ENCODE measurements at regions not wholly inside any gene's neighbourhood (a gene's known extent, or its start where the extent isn't known, plus 50 kb on each side); places are given as distances from the start of the nearest gene placed in this dataset.

GRCh38 chr3:68242606-68243005 lies 588.2 kb upstream of the SUCLG2 start:
- intact Hi-C loops (cut with micrococcal nuclease) = no loop called here
- no peak overlapping the region for H3K4me3 Mint-ChIP-seq
- no peaks in the 10 kb centered on the region for H3K4me1 Mint-ChIP-seq (ENCODE audit: low read depth)
- no peaks in the 10 kb centered on the region for H3K27me3 Mint-ChIP-seq (ENCODE audit: insufficient read depth)
- no peaks in the 10 kb centered on the region for H3K36me3 Mint-ChIP-seq (ENCODE audit: low read depth)
- no peak for DNase-seq (ENCODE audit: low spot score)
- H3K9me3 Mint-ChIP-seq = no peaks in the 10 kb centered on the region
- H3K27ac Mint-ChIP-seq = no peak overlapping the region

GRCh38 chr3:68239542-68239941 lies 585.1 kb upstream of the SUCLG2 start:
- H3K27ac Mint-ChIP-seq = no peak overlapping the region
- no peaks in the 10 kb centered on the region for H3K36me3 Mint-ChIP-seq (ENCODE audit: low read depth)
- no peaks in the 10 kb centered on the region for H3K27me3 Mint-ChIP-seq (ENCODE audit: insufficient read depth)
- H3K9me3 Mint-ChIP-seq = no peaks in the 10 kb centered on the region
- intact Hi-C loops (cut with micrococcal nuclease) = no loop called here
- no peak for DNase-seq (ENCODE audit: low spot score)
- no peaks in the 10 kb centered on the region for H3K4me1 Mint-ChIP-seq (ENCODE audit: low read depth)
- H3K4me3 Mint-ChIP-seq = no peak overlapping the region

GRCh38 chr3:68234076-68234780 lies 579.8 kb upstream of the SUCLG2 start:
- Mint-ChIP-seq H3K4me1 (ENCODE audit: low read depth) (no peaks in the 10 kb centered on the region), H3K27ac (no peak overlapping the region), H3K9me3 (peaks cover 15% of the 10 kb centered on the region), H3K27me3 (ENCODE audit: insufficient read depth) (no peaks in the 10 kb centered on the region), H3K4me3 (no peak overlapping the region), H3K36me3 (ENCODE audit: low read depth) (no peaks in the 10 kb centered on the region)
- intact Hi-C loops (cut with micrococcal nuclease) = no loop called here
- DNase-seq (ENCODE audit: low spot score) = no peak

GRCh38 chr3:68228856-68229255 lies 574.4 kb upstream of the SUCLG2 start:
- Mint-ChIP-seq H3K27ac (no peak overlapping the region), H3K4me1 (ENCODE audit: low read depth) (no peaks in the 10 kb centered on the region), H3K36me3 (ENCODE audit: low read depth) (no peaks in the 10 kb centered on the region), H3K4me3 (no peak overlapping the region), H3K9me3 (peaks cover 14% of the 10 kb centered on the region), H3K27me3 (ENCODE audit: insufficient read depth) (no peaks in the 10 kb centered on the region)
- no peak for DNase-seq (ENCODE audit: low spot score)
- intact Hi-C loops (cut with micrococcal nuclease) = no loop called here

DNA sequence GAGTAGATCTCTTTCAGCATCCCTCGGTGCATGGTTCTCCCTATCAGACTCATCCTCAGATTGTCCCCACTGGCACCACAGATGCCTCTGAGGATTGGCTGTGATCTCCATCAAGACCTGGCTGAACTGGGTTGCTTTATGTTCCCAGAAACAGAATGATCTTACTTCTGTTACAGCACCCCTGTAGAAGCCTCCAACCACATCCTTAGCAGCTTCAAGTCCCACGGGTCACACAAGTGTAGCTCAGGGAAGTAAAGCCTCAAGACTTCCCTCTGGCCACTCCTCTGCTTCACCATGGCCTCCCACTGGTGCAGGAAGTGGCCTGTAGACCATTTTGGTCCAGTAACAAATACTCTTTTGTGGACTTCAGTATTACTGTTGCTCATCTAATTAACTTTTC lies 566.4 kb upstream of the SUCLG2 start:
- Mint-ChIP-seq H3K27ac (no peak overlapping the region), H3K4me3 (no peak overlapping the region), H3K36me3 (ENCODE audit: low read depth) (no peaks in the 10 kb centered on the region), H3K27me3 (ENCODE audit: insufficient read depth) (no peaks in the 10 kb centered on the region), H3K4me1 (ENCODE audit: low read depth) (no peaks in the 10 kb centered on the region), H3K9me3 (no peaks in the 10 kb centered on the region)
- intact Hi-C loops (cut with micrococcal nuclease) = no loop called here
- DNase-seq (ENCODE audit: low spot score) = no peak

DNA sequence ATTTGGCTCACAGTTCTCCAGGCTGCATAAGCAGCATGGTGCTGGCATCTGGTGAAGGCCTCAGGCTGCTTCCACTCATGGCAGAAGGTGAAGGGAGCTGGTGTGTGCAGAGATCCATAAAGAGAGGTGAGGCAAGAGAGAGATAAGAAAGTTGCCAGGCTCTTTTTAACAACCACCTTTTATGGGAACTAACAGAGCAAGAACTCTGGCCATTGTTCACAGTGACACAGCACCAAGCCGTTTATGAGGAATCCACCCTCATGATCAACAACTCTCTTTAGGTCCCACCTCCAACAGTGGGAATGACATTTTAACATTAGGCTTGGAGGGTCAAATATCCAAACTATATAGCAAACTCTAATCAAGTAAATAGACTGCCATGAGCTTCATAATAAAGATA lies 557.2 kb upstream of the SUCLG2 start:
- Mint-ChIP-seq H3K9me3 (peaks cover 12% of the 10 kb centered on the region), H3K4me3 (no peak overlapping the region), H3K27me3 (ENCODE audit: insufficient read depth) (no peaks in the 10 kb centered on the region), H3K36me3 (ENCODE audit: low read depth) (no peaks in the 10 kb centered on the region), H3K4me1 (ENCODE audit: low read depth) (no peaks in the 10 kb centered on the region), H3K27ac (no peak overlapping the region)
- no peak for DNase-seq (ENCODE audit: low spot score)
- intact Hi-C loops (cut with micrococcal nuclease) = no loop called here

- H3K36me3 Mint-ChIP-seq (ENCODE audit: low read depth) = no peaks in the 10 kb centered on the region
- no peaks in the 10 kb centered on the region for H3K4me1 Mint-ChIP-seq (ENCODE audit: low read depth)
- H3K9me3 Mint-ChIP-seq = peaks cover 12% of the 10 kb centered on the region
- no peak overlapping the region for H3K27ac Mint-ChIP-seq
- no peaks in the 10 kb centered on the region for H3K27me3 Mint-ChIP-seq (ENCODE audit: insufficient read depth)
- H3K4me3 Mint-ChIP-seq = no peak overlapping the region
- intact Hi-C loops (cut with micrococcal nuclease) = no loop called here
- no peak for DNase-seq (ENCODE audit: low spot score)
These were observed 556.2 kb upstream of the SUCLG2 start for GRCh38 chr3:68210635-68211034.

DNA sequence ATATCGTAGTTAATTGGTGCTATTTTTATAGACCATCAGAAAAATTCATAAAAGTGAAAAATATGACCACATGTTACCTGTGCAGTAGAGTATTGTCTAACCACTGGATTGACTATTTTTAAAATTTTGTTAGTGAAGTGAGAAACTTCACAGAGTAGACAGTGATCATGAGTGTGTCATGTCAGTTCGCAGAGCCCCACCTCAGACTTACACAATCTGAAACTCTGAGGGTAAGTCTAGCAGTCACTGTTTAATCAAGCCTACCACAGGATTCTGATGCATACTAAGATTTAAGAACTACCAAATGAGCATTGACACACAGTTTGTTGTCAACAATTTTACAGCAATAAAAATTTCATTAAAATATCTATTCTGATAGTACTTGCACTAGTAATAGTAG lies 552.9 kb upstream of the SUCLG2 start:
- Mint-ChIP-seq H3K4me3 (no peak overlapping the region), H3K27ac (no peak overlapping the region), H3K9me3 (peaks cover 16% of the 10 kb centered on the region), H3K27me3 (ENCODE audit: insufficient read depth) (no peaks in the 10 kb centered on the region), H3K4me1 (ENCODE audit: low read depth) (no peaks in the 10 kb centered on the region), H3K36me3 (ENCODE audit: low read depth) (no peaks in the 10 kb centered on the region)
- intact Hi-C loops (cut with micrococcal nuclease) = no loop called here
- DNase-seq (ENCODE audit: low spot score) = no peak

DNA sequence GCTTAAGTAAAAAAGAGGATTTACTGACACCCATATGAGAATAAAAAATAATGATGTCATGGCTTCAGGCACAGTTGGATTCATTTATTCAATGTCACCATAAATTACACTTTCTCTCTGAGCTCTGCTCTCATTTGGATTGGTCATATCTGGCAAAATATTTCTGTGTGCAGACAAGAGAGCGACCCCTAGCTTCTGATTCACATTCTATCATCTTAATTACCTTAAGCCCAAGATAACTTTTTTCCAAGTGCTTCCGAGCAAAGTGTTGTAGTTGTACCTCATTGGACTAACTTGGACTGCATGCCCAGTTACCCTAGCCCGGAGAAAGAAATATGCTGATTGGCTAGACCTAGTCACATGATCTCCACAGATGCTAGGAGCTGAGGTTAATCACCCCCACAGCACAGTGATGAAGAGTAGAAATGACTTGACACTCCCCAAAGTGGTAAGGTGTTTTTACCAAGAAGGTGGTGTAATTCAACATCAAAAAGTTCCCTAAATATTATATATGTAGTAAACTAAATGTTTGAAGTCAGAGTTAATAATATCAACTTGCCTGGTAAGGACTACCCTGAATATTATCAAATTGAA lies 552.2 kb upstream of the SUCLG2 start:
- Mint-ChIP-seq H3K27ac (no peak overlapping the region), H3K27me3 (ENCODE audit: insufficient read depth) (no peaks in the 10 kb centered on the region), H3K4me3 (no peak overlapping the region), H3K36me3 (ENCODE audit: low read depth) (no peaks in the 10 kb centered on the region), H3K4me1 (ENCODE audit: low read depth) (no peaks in the 10 kb centered on the region), H3K9me3 (peaks cover 11% of the 10 kb centered on the region)
- intact Hi-C loops (cut with micrococcal nuclease) = no loop called here
- DNase-seq (ENCODE audit: low spot score) = no peak

DNA sequence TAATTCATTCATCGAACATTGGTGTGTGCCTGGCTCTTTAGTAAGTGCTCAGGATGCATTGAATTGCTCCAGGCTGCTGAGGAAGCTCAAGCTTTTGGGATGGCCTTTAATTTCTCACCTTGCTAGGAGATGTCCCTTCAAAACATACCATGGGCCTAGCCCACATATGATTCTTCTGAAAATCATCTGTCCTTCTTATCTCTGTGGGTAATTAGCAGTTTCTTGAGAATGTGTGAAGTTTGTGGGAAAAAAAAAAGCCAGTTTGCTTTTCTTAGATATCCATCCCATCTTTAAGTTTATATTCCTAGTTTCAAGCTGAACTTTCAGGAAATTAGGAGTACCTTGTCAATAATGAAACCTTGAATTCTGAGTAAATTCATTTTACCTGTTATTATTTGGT lies 532.3 kb upstream of the SUCLG2 start:
- Mint-ChIP-seq H3K36me3 (ENCODE audit: low read depth) (no peaks in the 10 kb centered on the region), H3K9me3 (no peaks in the 10 kb centered on the region), H3K4me1 (ENCODE audit: low read depth) (no peaks in the 10 kb centered on the region), H3K27ac (no peak overlapping the region), H3K4me3 (no peak overlapping the region), H3K27me3 (ENCODE audit: insufficient read depth) (no peaks in the 10 kb centered on the region)
- DNase-seq (ENCODE audit: low spot score) = no peak
- intact Hi-C loops (cut with micrococcal nuclease) = no loop called here

DNA sequence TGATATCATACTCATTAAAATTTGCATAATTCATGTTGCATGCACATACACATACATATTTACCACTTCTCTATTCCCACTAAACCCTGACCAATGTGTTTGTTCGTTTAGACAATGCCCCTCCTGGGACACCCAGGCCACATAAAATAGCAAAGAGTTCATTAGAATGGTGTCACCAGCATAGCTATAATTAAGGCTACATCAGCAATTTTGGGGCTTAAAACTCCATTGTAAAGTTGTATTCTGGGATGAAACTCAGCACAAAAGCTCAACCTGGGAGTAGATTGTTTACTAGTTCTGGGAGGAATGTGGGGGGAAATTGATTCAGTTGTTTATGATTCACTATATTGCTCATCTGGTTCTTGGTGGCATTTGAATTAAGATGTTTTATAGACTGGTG lies 522.2 kb upstream of the SUCLG2 start:
- H3K4me3 Mint-ChIP-seq = no peak overlapping the region
- H3K9me3 Mint-ChIP-seq = peaks cover 39% of the 10 kb centered on the region
- no peaks in the 10 kb centered on the region for H3K4me1 Mint-ChIP-seq (ENCODE audit: low read depth)
- no peaks in the 10 kb centered on the region for H3K27me3 Mint-ChIP-seq (ENCODE audit: insufficient read depth)
- no peaks in the 10 kb centered on the region for H3K36me3 Mint-ChIP-seq (ENCODE audit: low read depth)
- intact Hi-C loops (cut with micrococcal nuclease) = no loop called here
- DNase-seq (ENCODE audit: low spot score) = no peak
- H3K27ac Mint-ChIP-seq = no peak overlapping the region

DNA sequence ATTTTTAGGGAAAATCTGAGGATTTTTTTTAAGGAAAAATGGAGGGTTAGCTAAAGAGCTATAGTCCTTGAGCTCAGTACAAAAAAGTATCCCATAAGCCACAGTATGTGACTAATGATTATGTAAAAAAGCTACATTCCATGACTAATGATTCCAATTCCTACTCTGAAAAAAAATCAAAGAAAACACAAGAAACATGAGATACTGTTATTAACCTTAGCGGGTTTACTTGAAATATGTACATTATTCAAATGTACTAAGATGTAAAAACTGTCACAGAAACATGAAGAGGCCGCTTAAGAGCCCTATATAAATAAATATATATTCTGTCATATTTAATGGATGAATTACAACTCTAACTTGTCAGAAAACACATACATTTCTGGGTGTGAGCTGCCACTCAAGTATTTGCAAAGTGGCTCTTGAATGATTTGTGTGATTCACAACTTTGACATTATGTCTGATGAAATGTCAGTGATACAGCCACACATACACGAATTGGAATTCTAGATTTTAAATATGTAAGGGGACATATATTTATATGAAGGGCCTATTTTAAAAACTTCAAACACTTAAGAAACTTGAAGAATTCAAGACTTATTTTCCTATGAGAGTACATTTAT lies 518.7 kb upstream of the SUCLG2 start:
- Mint-ChIP-seq H3K27me3 (ENCODE audit: insufficient read depth) (no peaks in the 10 kb centered on the region), H3K27ac (no peak overlapping the region), H3K4me3 (no peak overlapping the region), H3K9me3 (peaks cover 59% of the 10 kb centered on the region), H3K4me1 (ENCODE audit: low read depth) (no peaks in the 10 kb centered on the region), H3K36me3 (ENCODE audit: low read depth) (no peaks in the 10 kb centered on the region)
- intact Hi-C loops (cut with micrococcal nuclease) = no loop called here
- DNase-seq (ENCODE audit: low spot score) = no peak

- intact Hi-C loops (cut with micrococcal nuclease) = no loop called here
- H3K36me3 Mint-ChIP-seq (ENCODE audit: low read depth) = no peaks in the 10 kb centered on the region
- DNase-seq (ENCODE audit: low spot score) = no peak
- H3K9me3 Mint-ChIP-seq = peaks cover 58% of the 10 kb centered on the region
- no peak overlapping the region for H3K27ac Mint-ChIP-seq
- H3K27me3 Mint-ChIP-seq (ENCODE audit: insufficient read depth) = no peaks in the 10 kb centered on the region
- H3K4me1 Mint-ChIP-seq (ENCODE audit: low read depth) = no peaks in the 10 kb centered on the region
- H3K4me3 Mint-ChIP-seq = no peak overlapping the region
These were observed 517.6 kb upstream of the SUCLG2 start for GRCh38 chr3:68172039-68172438.
